Breast epithelium (tissue), 3 donors: ENCODE measurements at regions not wholly inside any gene's neighbourhood (a gene's known extent, or its start where the extent isn't known, plus 50 kb on each side); places are given as distances from the start of the nearest gene placed in this dataset.

ENCODE experiments used
- POLR2A ChIP-seq: fragments of 450-650 bp; IDR thresholded peaks from one replicate; pipeline ENCODE4 v1.6.1; 2016; ENCODE audit warnings: antibody characterized with exemption, mild to moderate bottlenecking, moderate library complexity
- POLR2AphosphoS5 ChIP-seq, 3 donors: sonication (generic); formaldehyde crosslinking; IDR thresholded peaks; one replicate each; pipeline ENCODE4 v1.6.1; 2017; ENCODE audit warnings: antibody characterized with exemption in 3 of 3
- TF ChIP-seq, protein P1 (sequence below), 3 donors: fragments of 450-650 bp; IDR thresholded peaks; one replicate each; pipeline ENCODE4 v1.5.1; 2016 to 2017; ENCODE audit warnings: antibody characterized with exemption in 3 of 3, mild to moderate bottlenecking in 3 of 3, moderate library complexity in 3 of 3

DNA sequence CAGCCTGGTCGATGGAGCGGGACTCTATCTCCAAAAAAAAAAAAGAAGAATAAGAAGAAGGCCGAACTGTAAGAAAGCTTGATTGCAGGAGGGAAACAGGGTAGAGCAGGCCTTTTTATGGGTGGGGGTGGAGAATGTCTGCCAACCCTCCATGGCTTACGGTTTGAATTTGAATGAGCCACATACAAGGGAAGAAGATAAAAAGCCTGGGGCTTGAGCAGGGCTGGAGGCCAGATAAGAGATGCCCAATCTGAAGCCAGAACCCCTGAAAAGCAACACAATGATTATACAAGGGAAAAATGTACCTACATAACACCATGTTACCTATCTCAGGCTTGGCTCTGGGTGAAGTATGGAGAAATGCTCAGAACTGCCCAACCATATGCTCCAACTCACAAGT, 57.3 kb upstream of the TRIM2 start:
- TF ChIP-seq, protein P1, sequence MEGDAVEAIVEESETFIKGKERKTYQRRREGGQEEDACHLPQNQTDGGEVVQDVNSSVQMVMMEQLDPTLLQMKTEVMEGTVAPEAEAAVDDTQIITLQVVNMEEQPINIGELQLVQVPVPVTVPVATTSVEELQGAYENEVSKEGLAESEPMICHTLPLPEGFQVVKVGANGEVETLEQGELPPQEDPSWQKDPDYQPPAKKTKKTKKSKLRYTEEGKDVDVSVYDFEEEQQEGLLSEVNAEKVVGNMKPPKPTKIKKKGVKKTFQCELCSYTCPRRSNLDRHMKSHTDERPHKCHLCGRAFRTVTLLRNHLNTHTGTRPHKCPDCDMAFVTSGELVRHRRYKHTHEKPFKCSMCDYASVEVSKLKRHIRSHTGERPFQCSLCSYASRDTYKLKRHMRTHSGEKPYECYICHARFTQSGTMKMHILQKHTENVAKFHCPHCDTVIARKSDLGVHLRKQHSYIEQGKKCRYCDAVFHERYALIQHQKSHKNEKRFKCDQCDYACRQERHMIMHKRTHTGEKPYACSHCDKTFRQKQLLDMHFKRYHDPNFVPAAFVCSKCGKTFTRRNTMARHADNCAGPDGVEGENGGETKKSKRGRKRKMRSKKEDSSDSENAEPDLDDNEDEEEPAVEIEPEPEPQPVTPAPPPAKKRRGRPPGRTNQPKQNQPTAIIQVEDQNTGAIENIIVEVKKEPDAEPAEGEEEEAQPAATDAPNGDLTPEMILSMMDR (IDR thresholded peaks at IDR 0.05), result no peak
- TF ChIP-seq POLR2A (no peak), POLR2AphosphoS5 (IDR thresholded peaks at IDR 0.05) (no peak)
